Ectodermal cell (in vitro differentiated cells): ENCODE measurements at regions not wholly inside any gene's neighbourhood (a gene's known extent, or its start where the extent isn't known, plus 50 kb on each side); places are given as distances from the start of the nearest gene placed in this dataset.

Source experiments
- H3K27ac ChIP-seq: 2 replicates; pipeline ENCODE4 v1.7.0; 2013; ENCODE audit warnings: mild to moderate bottlenecking, low read depth, low read length; ENCODE audit not compliant: insufficient read depth, poor library complexity, severe bottlenecking
- H3K27me3 ChIP-seq: 2 replicates; pipeline ENCODE4 v1.7.0; 2013; ENCODE audit warnings: mild to moderate bottlenecking, low read length; ENCODE audit not compliant: insufficient read depth, control insufficient read depth, poor library complexity, severe bottlenecking
- H3K36me3 ChIP-seq: one replicate; pipeline ENCODE4 v1.7.0; 2013; ENCODE audit warnings: low read length; ENCODE audit not compliant: control insufficient read depth, insufficient read depth
- H3K4me1 ChIP-seq: one replicate; pipeline ENCODE4 v1.7.0; 2013; ENCODE audit warnings: low read length; ENCODE audit not compliant: control insufficient read depth, insufficient read depth
- H3K4me3 ChIP-seq: 2 replicates; pipeline ENCODE4 v1.7.0; 2013; ENCODE audit warnings: low read depth, low read length, control low read depth; ENCODE audit not compliant: insufficient read depth
- H3K9me3 ChIP-seq: 2 replicates; pipeline ENCODE4 v1.7.0; 2013; ENCODE audit warnings: mild to moderate bottlenecking, low read length, moderate library complexity; ENCODE audit not compliant: control insufficient read depth
- WGBS, 2 experiments: methylation state at CpG; one replicate each; pipeline ENCODE4 v1.1.7; 2013; ENCODE audit warnings: missing lambda C conversion rate in 2 of 2; 5-methylcytosine and 5-hydroxymethylcytosine counted together

DNA sequence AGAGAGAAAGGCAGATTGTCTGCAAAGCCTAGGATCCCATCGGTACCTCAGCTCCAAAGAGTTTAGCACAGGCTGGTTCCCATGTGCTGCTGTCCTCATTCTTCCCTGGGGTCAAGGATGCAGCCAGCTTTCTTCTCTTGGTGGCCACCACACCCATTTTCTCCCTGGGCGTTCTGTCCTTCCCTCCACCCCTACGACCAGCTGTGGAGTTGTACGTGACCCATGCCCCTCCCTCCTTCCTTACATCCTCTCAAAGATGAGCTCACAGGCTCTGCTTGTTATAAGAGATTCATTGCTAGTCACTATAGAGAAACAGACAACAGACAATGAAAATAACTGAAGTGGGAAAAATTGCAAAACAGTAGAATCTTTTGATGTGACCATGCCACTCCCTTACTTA, 74.0 kb upstream of the KLF3 start:
- WGBS, 2 experiments, result 91 to 98% methylated on average over 4 of the region's 4 CpGs
- no peaks in the 10 kb centered on the region for H3K9me3 ChIP-seq

DNA sequence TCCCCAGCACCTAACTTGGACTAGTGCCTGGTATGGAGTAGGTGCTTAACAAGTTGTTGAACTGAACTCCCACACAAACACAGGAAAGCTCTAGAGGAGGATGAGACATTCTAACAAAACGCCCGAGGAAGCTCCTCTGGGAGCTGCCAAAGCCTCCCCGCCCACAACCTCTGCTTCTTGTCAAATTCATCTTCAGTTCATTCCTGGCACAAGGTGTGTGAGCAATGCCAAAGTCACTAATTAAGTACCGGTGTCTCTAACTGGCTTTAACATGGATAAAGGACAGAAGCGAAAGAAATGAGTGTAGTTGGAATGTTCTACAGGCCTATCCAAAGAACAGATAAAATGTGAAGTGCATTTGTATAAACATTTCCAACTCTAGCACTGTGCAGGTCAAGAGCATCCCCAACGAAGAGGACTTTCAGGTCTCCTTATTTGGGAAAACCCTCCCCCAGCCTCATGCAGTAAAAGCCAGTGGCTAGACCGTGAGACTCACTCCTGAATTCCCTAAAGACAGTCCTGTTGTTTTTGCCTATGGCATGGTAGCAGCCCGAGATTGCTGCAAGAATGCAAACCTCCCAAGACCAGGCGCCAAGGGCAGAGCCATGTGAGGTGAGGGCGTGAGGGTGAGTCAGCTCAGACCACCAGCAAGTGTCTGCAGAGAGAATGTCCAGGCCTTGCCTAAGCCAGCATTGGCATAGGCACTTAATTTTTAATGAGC, 72.2 kb upstream of the KLF3 start:
- WGBS, 2 experiments, result 78 to 81% methylated on average over 10 of the region's 10 CpGs
- H3K4me1 ChIP-seq, result no peaks in the 10 kb centered on the region
- no peak overlapping the region for H3K4me3 ChIP-seq
- H3K9me3 ChIP-seq, result no peaks in the 10 kb centered on the region
- H3K27me3 ChIP-seq, result no peaks in the 10 kb centered on the region
- no peaks in the 10 kb centered on the region for H3K36me3 ChIP-seq
- H3K27ac ChIP-seq, result no peak overlapping the region

More for the DNA sequence above, 74.0 kb upstream of the KLF3 start:
- Histone ChIP-seq H3K4me3 (no peak overlapping the region), H3K27me3 (no peaks in the 10 kb centered on the region), H3K36me3 (no peaks in the 10 kb centered on the region), H3K4me1 (no peaks in the 10 kb centered on the region), H3K27ac (no peak overlapping the region)

DNA sequence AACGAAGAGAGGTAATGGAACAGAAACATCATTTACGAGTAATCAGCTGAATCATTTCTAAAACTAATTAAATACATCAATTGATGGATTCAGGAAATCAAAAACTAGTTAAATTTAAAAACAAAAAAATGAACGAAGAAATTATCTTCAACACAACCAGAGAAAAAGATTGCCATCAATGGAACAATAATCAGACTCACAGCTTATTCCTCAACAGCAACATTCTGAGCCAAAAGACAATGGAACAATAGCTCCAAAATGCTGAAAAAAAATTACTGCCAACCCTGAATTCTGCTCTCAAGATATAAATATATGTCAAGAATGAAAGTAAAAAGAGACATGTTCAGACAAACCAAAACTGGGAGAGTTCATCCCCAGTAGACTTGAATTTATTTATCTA, 65.5 kb upstream of the KLF3 start:
- H3K4me1 ChIP-seq, result no peaks in the 10 kb centered on the region
- H3K27me3 ChIP-seq, result no peaks in the 10 kb centered on the region
- H3K9me3 ChIP-seq, result no peaks in the 10 kb centered on the region
- WGBS, 2 experiments, result 92 to 98% methylated on average over 1 to 2 of the region's 3 CpGs
- H3K27ac ChIP-seq, result no peak overlapping the region
- H3K36me3 ChIP-seq, result no peaks in the 10 kb centered on the region
- no peak overlapping the region for H3K4me3 ChIP-seq

DNA sequence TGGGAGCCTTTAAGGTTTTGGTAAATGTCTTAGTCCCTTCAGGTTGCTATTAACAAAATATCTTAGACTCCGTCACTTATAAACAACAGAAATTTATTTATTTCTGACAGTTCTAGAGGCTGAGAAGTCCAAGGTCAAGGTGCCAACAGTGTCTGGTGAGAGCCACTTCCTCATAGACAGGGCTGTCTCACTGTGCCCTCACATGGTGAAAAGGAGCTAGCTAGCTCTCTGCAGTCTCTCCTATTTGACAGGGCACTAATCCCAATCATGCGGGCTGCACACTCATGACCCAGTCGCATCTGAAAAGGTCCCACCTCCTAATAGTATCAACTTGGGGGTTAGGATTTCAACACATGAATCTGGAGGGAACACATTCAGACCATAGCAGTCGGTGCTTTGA, 63.4 kb upstream of the KLF3 start:
- Histone ChIP-seq H3K27ac (no peak overlapping the region), H3K27me3 (no peaks in the 10 kb centered on the region), H3K36me3 (no peaks in the 10 kb centered on the region), H3K4me3 (no peak overlapping the region), H3K4me1 (peaks cover 5% of the 10 kb centered on the region), H3K9me3 (no peaks in the 10 kb centered on the region)
- 78% methylated on average over 4 of the region's 4 CpGs for WGBS, 2 experiments

DNA sequence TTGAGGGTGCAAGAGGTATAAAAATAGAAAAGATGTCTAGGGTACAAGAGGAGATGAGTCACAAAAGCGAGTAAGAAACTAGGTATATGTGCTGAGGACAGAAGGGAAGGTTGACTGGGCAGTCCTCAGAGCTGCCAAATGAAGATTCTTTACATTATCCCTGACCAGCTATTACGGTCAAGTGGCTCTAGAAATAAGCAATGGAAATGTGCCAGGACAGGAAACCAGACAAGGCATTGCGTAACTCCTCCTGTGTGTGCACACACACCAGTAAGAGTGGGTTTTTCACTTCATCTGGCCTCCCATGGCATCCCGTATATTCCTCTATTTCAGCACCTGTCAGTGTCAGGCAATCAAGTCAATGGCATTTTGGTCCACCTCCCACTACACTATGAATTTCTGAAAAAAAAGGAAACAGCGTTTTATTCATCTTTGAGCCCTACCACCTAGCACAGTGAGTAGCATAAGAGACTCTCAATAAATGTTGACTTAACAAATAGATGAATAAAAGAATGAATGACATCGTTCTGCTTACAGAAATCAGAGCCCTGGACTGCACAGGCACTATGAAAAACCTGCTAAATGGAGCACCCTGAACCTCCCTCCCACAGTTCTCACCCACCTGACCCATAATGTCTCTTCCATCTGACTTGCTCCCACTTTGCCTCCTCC, 62.6 kb upstream of the KLF3 start:
- WGBS, 2 experiments, result 78 to 79% methylated on average over 6 of the region's 6 CpGs
- Histone ChIP-seq H3K4me3 (no peak overlapping the region), H3K27ac (no peak overlapping the region), H3K36me3 (no peaks in the 10 kb centered on the region), H3K27me3 (no peaks in the 10 kb centered on the region), H3K4me1 (peaks cover 13% of the 10 kb centered on the region), H3K9me3 (no peaks in the 10 kb centered on the region)

DNA sequence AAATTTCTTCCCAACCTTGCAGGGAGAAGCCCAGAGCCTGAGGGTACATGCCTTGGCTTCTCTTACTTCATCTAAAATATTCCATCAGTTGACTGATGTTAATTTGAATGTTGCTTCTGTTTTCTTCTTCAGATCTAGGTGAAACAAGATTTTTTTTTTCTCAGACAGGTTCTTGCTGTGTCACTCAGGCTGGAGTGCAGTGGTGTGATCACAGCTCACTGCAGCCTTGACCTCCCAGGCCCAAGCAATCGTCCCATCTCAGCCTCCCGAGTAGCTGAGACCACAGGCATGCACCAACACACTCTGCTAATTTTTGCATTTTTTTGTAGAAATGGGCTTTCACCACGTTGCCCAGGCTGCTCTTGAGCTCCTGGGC, 62.1 kb upstream of the KLF3 start:
- no peaks in the 10 kb centered on the region for H3K36me3 ChIP-seq
- 91 to 92% methylated on average over 3 of the region's 3 CpGs for WGBS, 2 experiments

DNA sequence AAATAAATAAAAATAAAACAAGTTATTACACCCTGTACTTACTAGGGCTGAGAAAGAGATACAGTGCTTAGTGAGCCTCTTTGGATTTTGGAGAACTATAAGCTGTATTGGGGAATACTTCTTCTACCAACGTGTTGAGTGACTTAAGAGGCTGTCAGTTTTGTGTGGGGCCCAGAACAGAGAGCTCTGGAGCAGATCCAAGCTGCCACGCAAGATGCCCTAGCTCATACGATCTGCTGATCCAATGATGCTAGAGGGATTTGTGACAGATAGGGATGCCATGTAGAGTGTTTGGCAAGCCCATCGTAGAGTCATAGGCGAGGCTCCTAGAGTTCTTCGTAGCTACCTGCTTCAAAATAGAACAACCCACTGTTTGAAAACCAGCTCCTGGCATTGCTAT, 60.3 kb upstream of the KLF3 start:
- H3K4me3 ChIP-seq, result no peak overlapping the region
- no peak overlapping the region for H3K27ac ChIP-seq
- 94% methylated on average over 6 of the region's 6 CpGs for WGBS, 2 experiments
- H3K36me3 ChIP-seq, result no peaks in the 10 kb centered on the region
- no peaks in the 10 kb centered on the region for H3K27me3 ChIP-seq
- no peaks in the 10 kb centered on the region for H3K9me3 ChIP-seq
- peaks cover 16% of the 10 kb centered on the region for H3K4me1 ChIP-seq

More for the DNA sequence above, 62.1 kb upstream of the KLF3 start:
- Histone ChIP-seq H3K9me3 (no peaks in the 10 kb centered on the region), H3K4me3 (no peak overlapping the region), H3K27ac (no peak overlapping the region), H3K27me3 (no peaks in the 10 kb centered on the region), H3K4me1 (peaks cover 16% of the 10 kb centered on the region)

DNA sequence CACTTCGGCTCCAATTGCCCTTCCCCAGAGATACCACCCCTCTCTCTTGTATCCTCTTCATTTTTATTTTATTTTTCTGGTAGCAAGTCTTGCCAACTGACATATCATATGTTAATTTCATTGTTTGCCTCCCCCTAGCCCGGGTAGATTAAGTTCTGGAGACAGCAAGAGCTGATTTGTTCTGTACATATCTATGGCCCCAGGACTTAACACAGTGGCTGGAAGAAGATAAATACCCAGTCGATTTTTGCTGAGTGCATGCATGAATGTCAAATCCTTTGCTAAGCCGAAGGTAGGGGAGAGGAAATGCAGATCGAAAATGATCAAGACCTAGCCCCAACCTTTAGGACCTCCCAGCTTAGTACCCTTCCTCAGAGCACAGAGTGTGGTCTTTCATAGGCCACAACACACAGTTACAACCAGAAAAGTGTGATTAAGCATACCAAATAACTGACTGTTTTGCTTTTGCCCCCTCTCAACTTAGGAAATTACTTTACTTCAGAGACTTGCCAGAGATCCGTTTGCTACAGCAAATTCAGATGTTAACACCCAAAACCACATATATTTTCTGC, 58.7 kb upstream of the KLF3 start:
- no peak overlapping the region for H3K27ac ChIP-seq

DNA sequence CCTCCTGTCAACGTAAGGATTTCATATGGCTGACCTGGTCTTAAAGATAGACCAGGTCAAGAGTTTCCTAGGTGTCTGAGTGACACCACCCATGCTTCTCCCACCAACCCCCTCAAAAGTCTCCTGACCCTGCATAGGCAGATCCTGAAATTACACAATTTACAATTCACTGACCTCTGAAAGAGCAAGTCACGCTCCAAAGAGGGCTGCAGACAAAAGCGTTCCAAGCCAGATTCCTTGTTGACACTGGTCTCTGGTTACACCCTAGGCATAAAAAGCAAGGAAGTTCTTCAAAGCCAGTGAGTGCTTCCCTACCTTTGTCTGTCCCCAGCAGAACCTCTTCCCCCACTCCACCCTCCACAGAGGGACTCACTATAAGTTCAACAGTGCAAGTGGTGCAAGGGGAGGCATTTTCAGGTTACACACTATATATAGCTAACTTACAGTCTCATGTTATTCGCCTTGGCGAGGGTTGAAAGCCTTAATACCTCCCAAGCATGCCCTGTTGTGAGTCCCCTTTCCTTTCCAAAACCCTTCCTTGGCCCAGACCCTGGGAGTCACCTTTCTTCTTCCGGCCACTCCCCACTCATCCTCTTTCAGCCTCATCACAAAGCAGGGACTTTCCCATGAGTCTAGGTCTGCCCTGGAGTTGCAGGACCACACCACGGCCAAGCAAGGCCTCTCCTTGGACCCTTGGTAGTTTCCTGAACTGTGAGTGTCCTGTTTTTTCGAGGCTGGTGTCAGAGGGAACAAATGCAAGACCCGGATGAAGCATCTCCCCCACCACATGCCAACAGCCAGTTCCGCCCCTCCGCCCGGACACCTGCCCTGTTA, 58.0 kb upstream of the KLF3 start:
- H3K36me3 ChIP-seq, result no peaks in the 10 kb centered on the region
- 80 to 83% methylated on average over 12 of the region's 12 CpGs for WGBS, 2 experiments
- no peak overlapping the region for H3K27ac ChIP-seq
- no peaks in the 10 kb centered on the region for H3K9me3 ChIP-seq
- H3K27me3 ChIP-seq, result no peaks in the 10 kb centered on the region
- peaks cover 16% of the 10 kb centered on the region for H3K4me1 ChIP-seq
- no peak overlapping the region for H3K4me3 ChIP-seq

More for the DNA sequence above, 58.7 kb upstream of the KLF3 start:
- 83 to 85% methylated on average over 6 of the region's 6 CpGs for WGBS, 2 experiments
- Histone ChIP-seq H3K27me3 (no peaks in the 10 kb centered on the region), H3K9me3 (no peaks in the 10 kb centered on the region), H3K36me3 (no peaks in the 10 kb centered on the region), H3K4me1 (peaks cover 16% of the 10 kb centered on the region), H3K4me3 (no peak overlapping the region)

DNA sequence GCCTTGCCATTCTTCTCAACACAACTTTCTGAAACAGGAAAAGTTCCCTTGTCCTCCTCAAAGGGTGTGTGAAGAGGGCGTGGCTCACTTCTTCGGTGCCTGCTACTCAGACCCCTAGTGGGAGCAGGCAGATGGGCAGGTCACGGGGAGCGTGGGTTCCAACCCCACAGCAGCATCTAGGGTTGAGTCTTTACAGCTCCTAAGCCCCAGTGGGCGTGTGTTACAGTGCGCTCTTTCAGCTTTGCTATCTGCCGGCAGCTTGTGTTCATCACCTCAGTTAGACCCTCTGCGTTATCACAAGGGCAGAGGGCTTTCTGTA, 57.5 kb upstream of the KLF3 start:
- Histone ChIP-seq H3K27ac (no peak overlapping the region), H3K4me3 (no peak overlapping the region), H3K27me3 (no peaks in the 10 kb centered on the region), H3K4me1 (peaks cover 16% of the 10 kb centered on the region), H3K36me3 (no peaks in the 10 kb centered on the region), H3K9me3 (no peaks in the 10 kb centered on the region)
- 92 to 94% methylated on average over 8 of the region's 8 CpGs for WGBS, 2 experiments
